ENCODE measurements at regions not wholly inside any gene's neighbourhood (a gene's known extent, or its start where the extent isn't known, plus 50 kb on each side); places are given as distances from the start of the nearest gene placed in this dataset.

GRCh38 chr9:71515107-71515506 lies 253.2 kb downstream of the CEMIP2 start:
- TF ChIP-seq POLR2AphosphoS5 (IDR thresholded peaks at IDR 0.05; ENCODE audit: low read depth, low read length) (no peak), TAF1 (IDR thresholded peaks at IDR 0.05; ENCODE audit: borderline replicate concordance, insufficient read depth, low read length) (no peak), REST (IDR thresholded peaks at IDR 0.05; ENCODE audit: insufficient read depth in 1 of 2, low read depth in 2 of 2, low read length in 2 of 2) (no peak), SIN3A (IDR thresholded peaks at IDR 0.05; ENCODE audit: borderline replicate concordance, insufficient read depth, low read length) (no peak)

Data from PFSK-1 (cell line).